ENCODE measurements at regions not wholly inside any gene's neighbourhood (a gene's known extent, or its start where the extent isn't known, plus 50 kb on each side); places are given as distances from the start of the nearest gene placed in this dataset.
"Not testable (repeated sequence)": the region's sequence is repeated elsewhere in the genome, so short reads cannot be mapped to it uniquely, and the experiment has no call there.

- no peaks in the 10 kb centered on the region for H3K9me3 Mint-ChIP-seq
- CTCF ChIA-PET: no interaction called here
- no peaks in the 10 kb centered on the region for H3K27me3 Mint-ChIP-seq (ENCODE audit: low read depth)
- intact Hi-C loops (cut with micrococcal nuclease): no loop called here
- no peaks in the 10 kb centered on the region for H3K36me3 Mint-ChIP-seq (ENCODE audit: low read depth)
- no peaks in the 10 kb centered on the region for H3K4me1 Mint-ChIP-seq (ENCODE audit: low read depth)
- no peak overlapping the region for H3K4me3 Mint-ChIP-seq
- no peak overlapping the region for H3K27ac Mint-ChIP-seq
- DNase-seq: no peak
These were observed 319.4 kb downstream of the SLC7A11 start for GRCh38 chr4:137922721-137923120.

GRCh38 chr4:137909529-137910309 is 332.4 kb downstream of the SLC7A11 start:
- no peak for DNase-seq
- intact Hi-C loops (cut with micrococcal nuclease): no loop called here
- Mint-ChIP-seq H3K4me1 (ENCODE audit: low read depth) (no peaks in the 10 kb centered on the region), H3K27me3 (ENCODE audit: low read depth) (no peaks in the 10 kb centered on the region), H3K9me3 (peaks cover 6% of the 10 kb centered on the region), H3K27ac (no peak overlapping the region), H3K36me3 (ENCODE audit: low read depth) (no peaks in the 10 kb centered on the region), H3K4me3 (no peak overlapping the region)
- CTCF ChIA-PET: no interaction called here

GRCh38 chr4:137905930-137906329 is 336.2 kb downstream of the SLC7A11 start:
- intact Hi-C loops (cut with micrococcal nuclease): no loop called here
- H3K9me3 Mint-ChIP-seq: no peaks in the 10 kb centered on the region
- no peaks in the 10 kb centered on the region for H3K36me3 Mint-ChIP-seq (ENCODE audit: low read depth)
- H3K27ac Mint-ChIP-seq: no peak overlapping the region
- DNase-seq: no peak
- H3K4me1 Mint-ChIP-seq (ENCODE audit: low read depth): no peaks in the 10 kb centered on the region
- no peaks in the 10 kb centered on the region for H3K27me3 Mint-ChIP-seq (ENCODE audit: low read depth)
- CTCF ChIA-PET: no interaction called here
- H3K4me3 Mint-ChIP-seq: no peak overlapping the region

- H3K27ac Mint-ChIP-seq: no peak overlapping the region
- CTCF ChIA-PET: no interaction called here
These were observed 341.0 kb downstream of the SLC7A11 start for GRCh38 chr4:137901114-137901513.

DNA sequence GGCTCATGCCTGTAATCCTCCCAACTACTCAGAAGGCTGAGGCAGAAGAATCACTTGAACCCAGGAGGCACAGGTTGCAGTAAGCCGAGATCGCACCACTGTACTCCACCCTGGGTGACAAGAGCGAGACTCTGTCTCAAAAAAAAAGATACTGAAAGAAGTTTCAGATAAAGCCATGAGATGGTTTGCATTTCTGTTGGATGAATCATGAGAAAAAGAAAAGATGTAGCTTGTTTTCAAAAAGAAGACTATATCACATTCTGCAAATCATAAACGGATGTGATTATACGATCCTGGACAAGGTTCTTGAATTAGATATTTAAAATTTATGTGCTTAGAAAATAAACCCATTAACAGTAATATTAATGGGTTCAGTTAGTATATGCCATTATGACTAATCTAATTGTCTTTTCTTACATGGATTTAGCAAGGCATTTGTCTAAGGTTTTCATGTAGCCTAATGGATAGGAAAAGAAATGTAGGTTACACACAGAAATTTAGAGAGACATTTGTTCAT is 345.9 kb downstream of the SLC7A11 start:
- CTCF ChIA-PET: interaction anchor here (0.6 kb wide), 1 partner anchor 51 kb away, joined by 3 read pairs; no protein-coding TSS in a partner anchor
- Mint-ChIP-seq H3K9me3 (no peaks in the 10 kb centered on the region), H3K27me3 (ENCODE audit: low read depth) (no peaks in the 10 kb centered on the region), H3K4me1 (ENCODE audit: low read depth) (no peaks in the 10 kb centered on the region), H3K36me3 (ENCODE audit: low read depth) (no peaks in the 10 kb centered on the region), H3K27ac (no peak overlapping the region), H3K4me3 (no peak overlapping the region)
- intact Hi-C loops (cut with micrococcal nuclease): no loop called here
- DNase-seq: no peak

More at GRCh38 chr4:137901114-137901513, 341.0 kb downstream of the SLC7A11 start:
- H3K36me3 Mint-ChIP-seq (ENCODE audit: low read depth): no peaks in the 10 kb centered on the region
- DNase-seq: no peak
- no peak overlapping the region for H3K4me3 Mint-ChIP-seq
- H3K9me3 Mint-ChIP-seq: no peaks in the 10 kb centered on the region
- H3K27me3 Mint-ChIP-seq (ENCODE audit: low read depth): no peaks in the 10 kb centered on the region
- intact Hi-C loops (cut with micrococcal nuclease): no loop called here
- no peaks in the 10 kb centered on the region for H3K4me1 Mint-ChIP-seq (ENCODE audit: low read depth)

GRCh38 chr4:137895515-137895914 is 346.6 kb downstream of the SLC7A11 start:
- H3K27me3 Mint-ChIP-seq (ENCODE audit: low read depth); H3K36me3 Mint-ChIP-seq (ENCODE audit: low read depth); H3K9me3 Mint-ChIP-seq; intact Hi-C loops (cut with micrococcal nuclease); H3K4me3 Mint-ChIP-seq; H3K4me1 Mint-ChIP-seq (ENCODE audit: low read depth); DNase-seq; CTCF ChIA-PET; H3K27ac Mint-ChIP-seq: not testable (repeated sequence)

- H3K36me3 Mint-ChIP-seq (ENCODE audit: low read depth): no peaks in the 10 kb centered on the region
- no peak overlapping the region for H3K27ac Mint-ChIP-seq
- H3K9me3 Mint-ChIP-seq: no peaks in the 10 kb centered on the region
- H3K27me3 Mint-ChIP-seq (ENCODE audit: low read depth): no peaks in the 10 kb centered on the region
- H3K4me3 Mint-ChIP-seq: no peak overlapping the region
- H3K4me1 Mint-ChIP-seq (ENCODE audit: low read depth): no peaks in the 10 kb centered on the region
- CTCF ChIA-PET: no interaction called here
- intact Hi-C loops (cut with micrococcal nuclease): no loop called here
- DNase-seq: no peak
These were observed 350.0 kb downstream of the SLC7A11 start for GRCh38 chr4:137892134-137892533.

DNA sequence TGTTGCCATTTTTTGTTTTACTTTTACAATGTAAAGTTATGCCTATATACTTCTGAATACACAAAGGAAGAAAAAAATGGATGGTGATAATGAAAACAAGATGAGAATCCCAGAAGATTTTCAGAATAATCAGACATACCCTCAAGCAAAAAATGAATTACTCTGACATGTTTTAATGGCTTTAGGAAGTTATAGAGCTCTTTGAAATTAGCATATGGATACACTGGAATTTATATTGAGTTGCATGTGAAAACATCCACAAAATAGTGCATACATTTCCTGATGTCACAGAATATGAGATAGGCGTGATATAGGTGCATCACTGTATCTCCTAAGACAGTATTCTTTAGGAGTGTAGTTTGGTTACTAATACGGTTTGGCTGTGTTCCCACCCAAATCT is 351.3 kb downstream of the SLC7A11 start:
- Mint-ChIP-seq H3K27me3 (ENCODE audit: low read depth) (no peaks in the 10 kb centered on the region), H3K27ac (no peak overlapping the region), H3K9me3 (peaks cover 2% of the 10 kb centered on the region), H3K4me1 (ENCODE audit: low read depth) (no peaks in the 10 kb centered on the region), H3K36me3 (ENCODE audit: low read depth) (no peaks in the 10 kb centered on the region), H3K4me3 (no peak overlapping the region)
- DNase-seq: no peak
- CTCF ChIA-PET: no interaction called here
- intact Hi-C loops (cut with micrococcal nuclease): no loop called here

GRCh38 chr4:137881641-137882040 is 349.3 kb upstream of the PCDH18 start:
- Mint-ChIP-seq H3K27ac (no peak overlapping the region), H3K27me3 (ENCODE audit: low read depth) (no peaks in the 10 kb centered on the region), H3K9me3 (peaks cover 2% of the 10 kb centered on the region), H3K4me3 (no peak overlapping the region), H3K36me3 (ENCODE audit: low read depth) (no peaks in the 10 kb centered on the region), H3K4me1 (ENCODE audit: low read depth) (no peaks in the 10 kb centered on the region)
- intact Hi-C loops (cut with micrococcal nuclease): no loop called here
- no peak for DNase-seq
- CTCF ChIA-PET: no interaction called here

DNA sequence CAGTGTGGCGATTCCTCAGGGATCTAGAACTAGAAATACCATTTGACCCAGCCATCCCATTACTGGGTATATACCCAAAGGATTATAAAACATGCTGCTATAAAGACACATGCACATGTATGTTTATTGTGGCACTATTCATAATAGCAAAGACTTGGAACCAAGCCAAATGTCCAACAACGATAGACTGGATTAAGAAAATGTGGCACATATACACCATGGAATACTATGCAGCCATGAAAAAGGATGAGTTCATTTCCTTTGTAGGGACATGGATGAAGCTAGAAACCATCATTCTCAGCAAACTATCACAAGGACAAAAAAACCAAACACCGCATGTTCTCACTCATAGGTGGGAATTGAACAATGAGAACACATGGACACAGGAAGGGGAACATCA is 335.8 kb upstream of the PCDH18 start:
- intact Hi-C loops (cut with micrococcal nuclease); H3K36me3 Mint-ChIP-seq (ENCODE audit: low read depth); DNase-seq; H3K27me3 Mint-ChIP-seq (ENCODE audit: low read depth); H3K27ac Mint-ChIP-seq; H3K4me1 Mint-ChIP-seq (ENCODE audit: low read depth); CTCF ChIA-PET; H3K9me3 Mint-ChIP-seq; H3K4me3 Mint-ChIP-seq: not testable (repeated sequence)

DNA sequence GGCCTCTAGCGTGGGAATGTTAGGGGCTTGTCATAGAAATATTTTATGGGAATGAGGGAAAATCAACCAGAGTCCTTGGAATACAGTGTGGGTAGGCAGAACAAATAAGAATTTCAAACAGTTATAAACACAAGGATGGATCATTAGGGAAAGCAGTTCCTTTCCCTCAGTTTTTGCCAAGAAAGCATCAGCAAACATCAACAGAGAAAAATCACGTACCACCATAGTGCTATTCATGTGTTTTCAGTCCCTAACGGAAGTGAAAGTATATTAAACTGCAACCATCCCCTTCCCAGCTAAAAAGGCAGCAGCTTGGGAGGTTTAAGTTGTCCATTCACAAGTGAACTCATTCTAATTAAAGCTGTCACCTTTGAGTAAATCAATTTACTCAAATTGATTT is 334.4 kb upstream of the PCDH18 start:
- H3K36me3 Mint-ChIP-seq (ENCODE audit: low read depth): no peaks in the 10 kb centered on the region
- H3K27ac Mint-ChIP-seq: no peak overlapping the region
- no peaks in the 10 kb centered on the region for H3K9me3 Mint-ChIP-seq
- no peaks in the 10 kb centered on the region for H3K4me1 Mint-ChIP-seq (ENCODE audit: low read depth)
- CTCF ChIA-PET: no interaction called here
- no peaks in the 10 kb centered on the region for H3K27me3 Mint-ChIP-seq (ENCODE audit: low read depth)
- intact Hi-C loops (cut with micrococcal nuclease): no loop called here
- DNase-seq: no peak
- H3K4me3 Mint-ChIP-seq: no peak overlapping the region

GRCh38 chr4:137861682-137862081 is 329.4 kb upstream of the PCDH18 start:
- H3K9me3 Mint-ChIP-seq: no peaks in the 10 kb centered on the region
- CTCF ChIA-PET: no interaction called here
- no peak for DNase-seq
- H3K36me3 Mint-ChIP-seq (ENCODE audit: low read depth): no peaks in the 10 kb centered on the region
- no peaks in the 10 kb centered on the region for H3K27me3 Mint-ChIP-seq (ENCODE audit: low read depth)
- intact Hi-C loops (cut with micrococcal nuclease): loop anchor here (1.0 kb wide), 1 partner anchor 737 kb away; no protein-coding TSS in a partner anchor
- no peaks in the 10 kb centered on the region for H3K4me1 Mint-ChIP-seq (ENCODE audit: low read depth)
- H3K27ac Mint-ChIP-seq: no peak overlapping the region
- H3K4me3 Mint-ChIP-seq: no peak overlapping the region

DNA sequence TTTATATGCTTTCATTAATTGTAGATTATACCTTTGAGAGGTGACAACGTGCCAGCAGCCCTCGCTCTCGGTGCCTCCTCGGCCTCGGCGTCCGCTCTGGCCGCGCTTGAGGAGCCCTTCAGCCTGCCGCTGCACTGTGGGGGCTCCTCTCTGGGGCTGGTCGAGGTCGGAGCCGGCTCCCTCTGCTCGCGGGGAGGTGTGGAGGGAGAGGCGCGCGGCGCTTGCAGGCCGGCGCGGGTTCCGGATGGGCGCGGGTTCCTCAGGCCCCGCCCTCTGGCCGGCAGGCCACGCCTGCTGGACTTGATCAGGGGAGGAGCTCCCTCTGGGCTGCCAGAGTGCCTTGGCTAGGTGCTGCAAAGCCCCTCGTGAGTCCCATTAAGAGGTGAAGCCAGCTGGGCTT is 321.1 kb upstream of the PCDH18 start:
- H3K4me3 Mint-ChIP-seq: no peak overlapping the region
- no peak overlapping the region for H3K27ac Mint-ChIP-seq
- no peak for DNase-seq
- intact Hi-C loops (cut with micrococcal nuclease): no loop called here
- CTCF ChIA-PET: interaction anchor here (0.6 kb wide), 1 partner anchor 181 kb away, joined by 3 read pairs; no protein-coding TSS in a partner anchor
- no peaks in the 10 kb centered on the region for H3K36me3 Mint-ChIP-seq (ENCODE audit: low read depth)
- H3K27me3 Mint-ChIP-seq (ENCODE audit: low read depth): no peaks in the 10 kb centered on the region
- no peaks in the 10 kb centered on the region for H3K4me1 Mint-ChIP-seq (ENCODE audit: low read depth)
- peaks cover 8% of the 10 kb centered on the region for H3K9me3 Mint-ChIP-seq

All from activated naive CD4-positive, alpha-beta T cell treated with anti-CD3 and anti-CD28 coated beads for 36 hours (primary cell).